Naive B cell (primary cell): ENCODE measurements at regions not wholly inside any gene's neighbourhood (a gene's known extent, or its start where the extent isn't known, plus 50 kb on each side); places are given as distances from the start of the nearest gene placed in this dataset.
"Not testable (repeated sequence)": the region's sequence is repeated elsewhere in the genome, so short reads cannot be mapped to it uniquely, and the experiment has no call there.

Experiments used
- ATAC-seq, 2 donors: fragments of 150-1000 bp; cut with Tn5 transposase; 2 replicates each; pipeline ENCODE4 v1.10.0; 2021; ENCODE audit warnings: low read depth in 2 of 2, mild to moderate bottlenecking in 2 of 2, moderate library complexity in 2 of 2
- DNase-seq: peaks from one replicate; pipeline ENCODE4 v3.0.0; 2022
- H3K27ac Mint-ChIP-seq, 6 donors: one replicate each; pipeline ENCODE4 v1.8.0; 2020 to 2022; ENCODE audit warnings: mild to moderate bottlenecking in 6 of 6, mixed read lengths in 6 of 6, moderate library complexity in 5 of 6, inconsistent platforms in 2 of 6
- H3K27me3 Mint-ChIP-seq, 3 donors: one replicate each; pipeline ENCODE4 v1.8.0; 2021 to 2022; ENCODE audit warnings: mixed read lengths in 3 of 3, mild to moderate bottlenecking in 1 of 3
- H3K36me3 Mint-ChIP-seq, 2 donors: one replicate each; pipeline ENCODE4 v1.8.0; 2020 to 2022; ENCODE audit warnings: mixed read lengths in 2 of 2, inconsistent platforms in 1 of 2, mild to moderate bottlenecking in 1 of 2
- H3K4me1 Mint-ChIP-seq, 3 donors: one replicate each; pipeline ENCODE4 v1.8.0; 2020 to 2022; ENCODE audit warnings: mixed read lengths in 3 of 3, inconsistent platforms in 1 of 3, mild to moderate bottlenecking in 1 of 3, moderate library complexity in 1 of 3
- H3K4me3 Mint-ChIP-seq, 8 donors: one replicate each; pipeline ENCODE4 v1.8.0; 2020 to 2022; ENCODE audit warnings: mild to moderate bottlenecking in 8 of 8, mixed read lengths in 8 of 8, moderate library complexity in 8 of 8, inconsistent platforms in 2 of 8
- H3K9me3 Mint-ChIP-seq, 7 donors: one replicate each; pipeline ENCODE4 v1.8.0; 2020 to 2022; ENCODE audit warnings: mixed read lengths in 7 of 7, mild to moderate bottlenecking in 5 of 7, inconsistent platforms in 2 of 7, moderate library complexity in 1 of 7

- peak overlapping the region in 4 of 8 donors; percentile 17 to 69 (median 37) for H3K4me3 Mint-ChIP-seq
- peaks cover 10 to 18% (median 14%) of the 10 kb centered on the region in 3 donors for H3K4me1 Mint-ChIP-seq
- H3K9me3 Mint-ChIP-seq: peaks cover 0 to 11% (median 6%) of the 10 kb centered on the region in 7 donors
- ATAC-seq: no peak
- H3K27me3 Mint-ChIP-seq: peaks cover 61 to 76% (median 61%) of the 10 kb centered on the region in 3 donors
- H3K36me3 Mint-ChIP-seq: peaks cover 5 to 7% of the 10 kb centered on the region in 2 donors
- H3K27ac Mint-ChIP-seq: peak overlapping the region in 1 of 6 donors; percentile 25
- no peak for DNase-seq
These were observed 145.1 kb upstream of the ZNF184 start for GRCh38 chr6:27617700-27618689.

- Mint-ChIP-seq H3K4me3 (peak overlapping the region in 4 of 8 donors; percentile 16 to 58 (median 16)), H3K27ac (no peak overlapping the region), H3K27me3 (peaks cover 53 to 76% (median 58%) of the 10 kb centered on the region in 3 donors), H3K4me1 (peaks cover 10 to 18% (median 14%) of the 10 kb centered on the region in 3 donors), H3K36me3 (peaks cover 5 to 7% of the 10 kb centered on the region in 2 donors), H3K9me3 (peaks cover 0 to 11% (median 6%) of the 10 kb centered on the region in 7 donors)
- DNase-seq: no peak
- ATAC-seq: no peak
These were observed 144.3 kb upstream of the ZNF184 start for GRCh38 chr6:27617046-27617687.

- peaks cover 5 to 7% of the 10 kb centered on the region in 2 donors for H3K36me3 Mint-ChIP-seq
- DNase-seq (no peak), ATAC-seq (no peak)
- H3K4me3 Mint-ChIP-seq: no peak overlapping the region
- peaks cover 0 to 13% (median 6%) of the 10 kb centered on the region in 7 donors for H3K9me3 Mint-ChIP-seq
- no peak overlapping the region for H3K27ac Mint-ChIP-seq
- H3K4me1 Mint-ChIP-seq: peaks cover 10 to 18% (median 14%) of the 10 kb centered on the region in 3 donors
- peaks cover 46 to 77% (median 53%) of the 10 kb centered on the region in 3 donors for H3K27me3 Mint-ChIP-seq
These were observed 143.6 kb upstream of the ZNF184 start for GRCh38 chr6:27616328-27617045.

- Mint-ChIP-seq H3K4me3 (no peak overlapping the region), H3K27ac (no peak overlapping the region), H3K36me3 (no peaks in the 10 kb centered on the region), H3K9me3 (peaks cover 0 to 6% (median 0%) of the 10 kb centered on the region in 7 donors), H3K27me3 (peaks cover 30 to 56% (median 40%) of the 10 kb centered on the region in 3 donors), H3K4me1 (peaks cover 0 to under 1% (median 0%) of the 10 kb centered on the region in 3 donors)
- ATAC-seq (no peak), DNase-seq (no peak)
These were observed 138.5 kb upstream of the ZNF184 start for GRCh38 chr6:27611451-27611850.

- Mint-ChIP-seq H3K4me1 (peaks cover 6 to 14% (median 8%) of the 10 kb centered on the region in 3 donors), H3K27me3 (peaks cover 46 to 66% (median 48%) of the 10 kb centered on the region in 3 donors), H3K36me3 (peaks cover 5 to 8% of the 10 kb centered on the region in 2 donors), H3K27ac (no peak overlapping the region), H3K9me3 (peaks cover 0 to 24% (median 6%) of the 10 kb centered on the region in 7 donors), H3K4me3 (no peak overlapping the region)
- DNase-seq (no peak), ATAC-seq (no peak)
These were observed 136.3 kb upstream of the ZNF184 start for GRCh38 chr6:27608916-27609883.

GRCh38 chr6:27605401-27606342 lies 132.8 kb upstream of the ZNF184 start:
- Mint-ChIP-seq H3K27ac (peak overlapping the region in 4 of 6 donors; percentile 18 to 91 (median 56)), H3K9me3 (peaks cover 0 to 43% (median 18%) of the 10 kb centered on the region in 7 donors), H3K4me3 (peak overlapping the region in 5 of 8 donors; percentile 5 to 53 (median 50))

GRCh38 chr6:27604986-27605385 lies 132.1 kb upstream of the ZNF184 start:
- Mint-ChIP-seq H3K4me3 (peak overlapping the region in 2 of 8 donors; percentile 4 to 53), H3K27me3 (peaks cover 55 to 77% (median 62%) of the 10 kb centered on the region in 3 donors), H3K36me3 (peaks cover 15 to 22% of the 10 kb centered on the region in 2 donors), H3K4me1 (peaks cover 6 to 18% (median 8%) of the 10 kb centered on the region in 3 donors), H3K27ac (peak overlapping the region in 2 of 6 donors; percentile 49 to 91), H3K9me3 (peaks cover 0 to 43% (median 18%) of the 10 kb centered on the region in 7 donors)
- ATAC-seq: no peak
- DNase-seq: no peak

More at GRCh38 chr6:27605401-27606342, 132.8 kb upstream of the ZNF184 start:
- H3K36me3 Mint-ChIP-seq: peaks cover 15 to 22% of the 10 kb centered on the region in 2 donors
- H3K4me1 Mint-ChIP-seq: peaks cover 6 to 18% (median 8%) of the 10 kb centered on the region in 3 donors
- ATAC-seq (no peak), DNase-seq (no peak)
- peaks cover 55 to 71% (median 66%) of the 10 kb centered on the region in 3 donors for H3K27me3 Mint-ChIP-seq

- H3K27ac Mint-ChIP-seq: peak overlapping the region in 1 of 6 donors; percentile 68
- H3K4me3 Mint-ChIP-seq: peak overlapping the region in 3 of 8 donors; percentile 15 to 41 (median 29)
- DNase-seq (no peak), ATAC-seq (no peak)
- H3K27me3 Mint-ChIP-seq: peaks cover 62 to 88% (median 75%) of the 10 kb centered on the region in 3 donors
- peaks cover 0 to 42% (median 18%) of the 10 kb centered on the region in 7 donors for H3K9me3 Mint-ChIP-seq
- H3K4me1 Mint-ChIP-seq: peaks cover 6 to 18% (median 8%) of the 10 kb centered on the region in 3 donors
- peaks cover 15 to 22% of the 10 kb centered on the region in 2 donors for H3K36me3 Mint-ChIP-seq
These were observed 128.9 kb upstream of the ZNF184 start for GRCh38 chr6:27601668-27602254.

- Mint-ChIP-seq H3K27ac (no peak overlapping the region), H3K36me3 (peaks cover 10 to 21% of the 10 kb centered on the region in 2 donors), H3K4me1 (peaks cover 0 to 6% (median 0%) of the 10 kb centered on the region in 3 donors), H3K4me3 (no peak overlapping the region), H3K27me3 (peaks cover 57 to 87% (median 71%) of the 10 kb centered on the region in 3 donors), H3K9me3 (peaks cover 0 to 35% (median 15%) of the 10 kb centered on the region in 7 donors)
- ATAC-seq: no peak
- DNase-seq: no peak
These were observed 127.1 kb upstream of the ZNF184 start for GRCh38 chr6:27599859-27600532.

GRCh38 chr6:27597031-27597567 lies 124.2 kb upstream of the ZNF184 start:
- H3K27me3 Mint-ChIP-seq: peaks cover 46 to 65% (median 55%) of the 10 kb centered on the region in 3 donors
- H3K27ac Mint-ChIP-seq, H3K4me3 Mint-ChIP-seq: not testable (repeated sequence)

More at GRCh38 chr6:27597031-27597567, 124.2 kb upstream of the ZNF184 start:
- peaks cover 3 to 25% (median 15%) of the 10 kb centered on the region in 7 donors for H3K9me3 Mint-ChIP-seq
- H3K4me1 Mint-ChIP-seq, ATAC-seq, DNase-seq: not testable (repeated sequence)
- peaks cover 5 to 12% of the 10 kb centered on the region in 2 donors for H3K36me3 Mint-ChIP-seq
